Stimulated activated CD8-positive, alpha-beta memory T cell treated with anti-CD3 and anti-CD28 coated beads, Interleukin-15, amount 100 ng/mL, for 1 hour (primary cell): ENCODE measurements at regions not wholly inside any gene's neighbourhood (a gene's known extent, or its start where the extent isn't known, plus 50 kb on each side); places are given as distances from the start of the nearest gene placed in this dataset.
"Not testable (repeated sequence)": the region's sequence is repeated elsewhere in the genome, so short reads cannot be mapped to it uniquely, and the experiment has no call there.

ENCODE experiments used
- DNase-seq: peaks from one replicate; pipeline ENCODE4 v3.0.0-alpha.2; 2020; ENCODE audit warnings: low read depth

- DNase-seq: no peak
These were observed 208.1 kb downstream of the SLC4A3 start for GRCh38 chr2:219835493-219835892.

- DNase-seq: no peak
These were observed 209.3 kb downstream of the SLC4A3 start for GRCh38 chr2:219836647-219837177.

GRCh38 chr2:219844401-219845091 lies 217.1 kb downstream of the SLC4A3 start:
- DNase-seq: no peak

GRCh38 chr2:219848882-219849281 lies 221.5 kb downstream of the SLC4A3 start:
- no peak for DNase-seq

GRCh38 chr2:219851169-219851568 lies 223.7 kb downstream of the SLC4A3 start:
- no peak for DNase-seq

- DNase-seq: no peak
These were observed 224.5 kb downstream of the SLC4A3 start for GRCh38 chr2:219851801-219852481.

GRCh38 chr2:219852626-219853025 lies 225.2 kb downstream of the SLC4A3 start:
- no peak for DNase-seq

GRCh38 chr2:219856602-219857001 lies 229.2 kb downstream of the SLC4A3 start:
- DNase-seq: no peak

- no peak for DNase-seq
These were observed 230.3 kb downstream of the SLC4A3 start for GRCh38 chr2:219857751-219858150.

- DNase-seq: no peak
These were observed 233.9 kb downstream of the SLC4A3 start for GRCh38 chr2:219861307-219861706.

- no peak for DNase-seq
These were observed 236.7 kb downstream of the SLC4A3 start for GRCh38 chr2:219864154-219864553.

GRCh38 chr2:219868635-219869034 lies 241.2 kb downstream of the SLC4A3 start:
- no peak for DNase-seq

GRCh38 chr2:219870041-219870440 lies 242.6 kb downstream of the SLC4A3 start:
- no peak for DNase-seq

- no peak for DNase-seq
These were observed 243.9 kb downstream of the SLC4A3 start for GRCh38 chr2:219871351-219871750.

- no peak for DNase-seq
These were observed 247.6 kb downstream of the SLC4A3 start for GRCh38 chr2:219875036-219875435.

GRCh38 chr2:219875986-219876385 lies 248.6 kb downstream of the SLC4A3 start:
- not testable (repeated sequence) for DNase-seq

GRCh38 chr2:219876931-219877330 lies 249.5 kb downstream of the SLC4A3 start:
- no peak for DNase-seq

- DNase-seq: no peak
These were observed 250.3 kb downstream of the SLC4A3 start for GRCh38 chr2:219877728-219878127.

- no peak for DNase-seq
These were observed 251.1 kb downstream of the SLC4A3 start for GRCh38 chr2:219878516-219878915.

GRCh38 chr2:219881851-219882250 lies 254.4 kb downstream of the SLC4A3 start:
- DNase-seq: no peak

- DNase-seq: no peak
These were observed 259.2 kb downstream of the SLC4A3 start for GRCh38 chr2:219886615-219887014.

- DNase-seq: no peak
These were observed 260.4 kb downstream of the SLC4A3 start for GRCh38 chr2:219887870-219888269.

- DNase-seq: no peak
These were observed 266.1 kb downstream of the SLC4A3 start for GRCh38 chr2:219893541-219893940.

- DNase-seq: no peak
These were observed 270.0 kb downstream of the SLC4A3 start for GRCh38 chr2:219897456-219897855.
